Mucosa of descending colon (tissue), 3 donors: ENCODE measurements at regions not wholly inside any gene's neighbourhood (a gene's known extent, or its start where the extent isn't known, plus 50 kb on each side); places are given as distances from the start of the nearest gene placed in this dataset.

ENCODE experiments used
- ATAC-seq: fragments of 200-7000 bp; cut with Tn5 transposase; one replicate; pipeline ENCODE4 v1.9.1; 2020; ENCODE audit warnings: mild to moderate bottlenecking, moderate library complexity
- DNase-seq, 3 donors: peaks; one replicate each; pipeline ENCODE4 v3.0.0-alpha.2; 2020
- H3K36me3 ChIP-seq: fragments of 200-600 bp; one replicate; pipeline ENCODE4 v1.8.0; 2021; ENCODE audit warnings: low read depth, mild to moderate bottlenecking
- H3K4me1 ChIP-seq: fragments of 200-600 bp; one replicate; pipeline ENCODE4 v1.8.0; 2021; ENCODE audit warnings: low read depth, mild to moderate bottlenecking
- H3K4me3 ChIP-seq: fragments of 200-600 bp; one replicate; pipeline ENCODE4 v1.8.0; 2021; ENCODE audit warnings: mild to moderate bottlenecking
- H3K9me3 ChIP-seq: fragments of 200-600 bp; one replicate; pipeline ENCODE4 v1.8.0; 2021; ENCODE audit warnings: mild to moderate bottlenecking
- CTCF ChIP-seq: fragments of 200-600 bp; IDR thresholded peaks from one replicate; pipeline ENCODE4 v1.8.0; 2022; ENCODE audit warnings: antibody characterized with exemption, mild to moderate bottlenecking
- intact Hi-C, 2 donors: fragments of 100-400 bp; cut with DNase I in 1 of 2; cut with micrococcal nuclease in 1 of 2; formaldehyde crosslinking; loops; one replicate each; pipeline versions ENCODE4 v1.11.0 to v1.11.1; 2022; cut with DNase I, micrococcal nuclease
- donor health status: DM: no; HTN: no; CAD: no; lungs with moderate emphysema.
- donor health status: DM: no; HTN: no; CAD: no.
- donor health status: DM: no; HTN: yes; CAD: no.

GRCh38 chr1:82323144-82323841, 522.6 kb downstream of the ADGRL2 start:
- DNase-seq (no peak), ATAC-seq (no peak)
- intact Hi-C loops = no loop called here
- Histone ChIP-seq H3K36me3 (no peaks in the 10 kb centered on the region), H3K4me3 (no peak overlapping the region), H3K9me3 (no peaks in the 10 kb centered on the region), H3K4me1 (no peaks in the 10 kb centered on the region)
- no peak for TF ChIP-seq CTCF

- intact Hi-C loops = no loop called here
- DNase-seq = no peak
- TF ChIP-seq CTCF = no peak
- no peaks in the 10 kb centered on the region for H3K36me3 ChIP-seq
- H3K4me3 ChIP-seq = no peak overlapping the region
- no peaks in the 10 kb centered on the region for H3K9me3 ChIP-seq
- no peak for ATAC-seq
- no peaks in the 10 kb centered on the region for H3K4me1 ChIP-seq
Observed at GRCh38 chr1:82321794-82322193, 521.1 kb downstream of the ADGRL2 start.

GRCh38 chr1:82319546-82319945, 518.8 kb downstream of the ADGRL2 start:
- intact Hi-C loops = no loop called here
- ATAC-seq (no peak), DNase-seq (no peak)
- H3K9me3 ChIP-seq = no peaks in the 10 kb centered on the region
- TF ChIP-seq CTCF = no peak
- H3K36me3 ChIP-seq = no peaks in the 10 kb centered on the region
- no peak overlapping the region for H3K4me3 ChIP-seq
- no peaks in the 10 kb centered on the region for H3K4me1 ChIP-seq

- TF ChIP-seq CTCF = no peak
- DNase-seq = no peak
- Histone ChIP-seq H3K4me3 (no peak overlapping the region), H3K4me1 (no peaks in the 10 kb centered on the region), H3K36me3 (no peaks in the 10 kb centered on the region), H3K9me3 (no peaks in the 10 kb centered on the region)
- no peak for ATAC-seq
- intact Hi-C loops = no loop called here
Observed at GRCh38 chr1:82318921-82319320, 518.2 kb downstream of the ADGRL2 start.

GRCh38 chr1:82318265-82318664, 517.5 kb downstream of the ADGRL2 start:
- ATAC-seq = no peak
- H3K4me3 ChIP-seq = no peak overlapping the region
- H3K9me3 ChIP-seq = no peaks in the 10 kb centered on the region
- no peak for TF ChIP-seq CTCF
- DNase-seq = no peak
- no peaks in the 10 kb centered on the region for H3K36me3 ChIP-seq
- H3K4me1 ChIP-seq = no peaks in the 10 kb centered on the region
- intact Hi-C loops = no loop called here

- TF ChIP-seq CTCF = no peak
- no peak for ATAC-seq
- H3K4me3 ChIP-seq = no peak overlapping the region
Observed at GRCh38 chr1:82317671-82318070, 516.9 kb downstream of the ADGRL2 start.

More at GRCh38 chr1:82317671-82318070, 516.9 kb downstream of the ADGRL2 start:
- DNase-seq = no peak
- Histone ChIP-seq H3K36me3 (no peaks in the 10 kb centered on the region), H3K9me3 (no peaks in the 10 kb centered on the region), H3K4me1 (no peaks in the 10 kb centered on the region)
- intact Hi-C loops = no loop called here
